ENCODE measurements at regions not wholly inside any gene's neighbourhood (a gene's known extent, or its start where the extent isn't known, plus 50 kb on each side); places are given as distances from the start of the nearest gene placed in this dataset.
"Not testable (repeated sequence)": the region's sequence is repeated elsewhere in the genome, so short reads cannot be mapped to it uniquely, and the experiment has no call there.

DNA sequence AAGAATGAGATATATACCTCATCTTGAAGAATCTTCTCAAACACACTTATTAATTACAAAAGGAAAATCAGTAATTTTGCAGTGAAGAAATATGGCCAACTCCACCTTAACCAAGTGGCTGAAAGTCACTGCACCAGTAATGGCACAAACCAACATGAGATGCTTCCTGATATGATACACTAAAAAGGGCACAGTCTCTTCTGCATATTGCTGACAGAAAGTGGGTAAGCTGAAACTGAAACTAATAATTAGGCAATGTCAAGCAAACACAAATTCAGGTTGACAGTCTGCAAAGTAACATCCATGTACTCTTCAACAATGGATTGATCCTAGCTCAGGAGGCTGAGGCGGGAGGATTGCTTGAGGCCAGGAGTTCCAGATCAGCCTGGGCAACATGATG, 56.1 kb downstream of the ZNF22 start:
- H2AFZ ChIP-seq (replicated peaks; ENCODE audit: low read length, poor library complexity); H3K18ac ChIP-seq (ENCODE audit: low read depth, low read length); H3K36me3 ChIP-seq (ENCODE audit: control insufficient read depth, insufficient read depth, low read length); intact Hi-C loops (cut with micrococcal nuclease); ATAC-seq (ENCODE audit: low read depth); H2BK15ac ChIP-seq (ENCODE audit: low read depth, low read length); H3K79me1 ChIP-seq (ENCODE audit: low read depth in 1 of 2, low read length in 2 of 2); H4K91ac ChIP-seq (ENCODE audit: insufficient read depth, low read depth, low read length); H3K9me1 ChIP-seq (ENCODE audit: insufficient read depth, low read length); H4K5ac ChIP-seq (ENCODE audit: low read depth, low read length); H3K9ac ChIP-seq (ENCODE audit: low read depth, low read length); H2BK120ac ChIP-seq (ENCODE audit: low read depth, low read length); H3K14ac ChIP-seq (replicated peaks; ENCODE audit: low read depth, low read length); H3K56ac ChIP-seq (ENCODE audit: extremely low read depth, insufficient read depth, low read length); CTCF ChIA-PET; dilution Hi-C loops (cut with HindIII; ENCODE audit: low sequenced_read_pairs, unreplicated experiment); H4K8ac ChIP-seq (ENCODE audit: low read depth in 2 of 2, low read length in 2 of 2); H3K9me3 ChIP-seq (ENCODE audit: control insufficient read depth, insufficient read depth, low read length); in situ Hi-C loops (cut with MboI; ENCODE audit: low sequenced_read_pairs); POLR2A ChIA-PET (ENCODE audit: unreplicated experiment); H3K27me3 ChIP-seq (ENCODE audit: control insufficient read depth, insufficient read depth, low read length); H2AK5ac ChIP-seq (ENCODE audit: low read depth, low read length); H3K4me2 ChIP-seq (ENCODE audit: low read depth, low read length); H3K4me3 ChIP-seq (ENCODE audit: insufficient read depth, low read depth, low read length); H2BK5ac ChIP-seq (ENCODE audit: low read depth, low read length, poor library complexity, severe bottlenecking); DNase-seq; H2BK20ac ChIP-seq (ENCODE audit: low read depth, low read length); H3K27ac ChIP-seq (ENCODE audit: insufficient read depth, low read length); BruUV-seq (replicated peaks); H4K20me1 ChIP-seq (ENCODE audit: insufficient read depth, low read length); H3K4ac ChIP-seq (ENCODE audit: low read depth, low read length); H3K4me1 ChIP-seq (ENCODE audit: control insufficient read depth, insufficient read depth, low read length); H2AK9ac ChIP-seq (replicated peaks; ENCODE audit: low read depth, low read length, poor library complexity); H3K23ac ChIP-seq (ENCODE audit: low read depth, low read length): not testable (repeated sequence)
- no CpG with 5 or more reads among the region's 1 CpG for WGBS, 2 experiments (ENCODE audit: extremely low coverage in 2 of 2, insufficient read length in 1 of 2)
